GM21526 (cell line): ENCODE measurements at regions not wholly inside any gene's neighbourhood (a gene's known extent, or its start where the extent isn't known, plus 50 kb on each side); places are given as distances from the start of the nearest gene placed in this dataset.

Source experiments
- ATAC-seq: cut with Tn5 transposase; IDR thresholded peaks from one replicate; pipeline ENCODE4 v1.9.1; 2021; ENCODE audit warnings: moderate library complexity; ENCODE audit not compliant: unreplicated experiment, low FRiP score

- no peak for ATAC-seq
Measured at GRCh38 chr22:48897645-48898370, 929.9 kb downstream of the BRD1 start.

- ATAC-seq, result no peak
Measured at GRCh38 chr22:48896766-48897644, 930.7 kb downstream of the BRD1 start.

- no peak for ATAC-seq
Measured at GRCh38 chr22:48895831-48896765, 931.6 kb downstream of the BRD1 start.

- no peak for ATAC-seq
Measured at GRCh38 chr22:48895336-48895735, 932.3 kb downstream of the BRD1 start.

GRCh38 chr22:48894804-48895250 lies 932.8 kb downstream of the BRD1 start:
- ATAC-seq, result no peak

GRCh38 chr22:48894064-48894671 lies 933.5 kb downstream of the BRD1 start:
- ATAC-seq, result no peak

- no peak for ATAC-seq
Measured at GRCh38 chr22:48893288-48894063, 934.2 kb downstream of the BRD1 start.

GRCh38 chr22:48892578-48893287 lies 934.9 kb downstream of the BRD1 start:
- no peak for ATAC-seq

GRCh38 chr22:48891688-48892577 lies 935.7 kb downstream of the BRD1 start:
- ATAC-seq, result no peak

GRCh38 chr22:48890693-48891554 lies 936.7 kb downstream of the BRD1 start:
- ATAC-seq, result no peak

- ATAC-seq, result no peak
Measured at GRCh38 chr22:48889887-48890692, 937.6 kb downstream of the BRD1 start.

GRCh38 chr22:48889209-48889830 lies 938.4 kb downstream of the BRD1 start:
- no peak for ATAC-seq

- ATAC-seq, result no peak
Measured at GRCh38 chr22:48888466-48889208, 939.0 kb downstream of the BRD1 start.

GRCh38 chr22:48887394-48888332 lies 940.0 kb downstream of the BRD1 start:
- no peak for ATAC-seq
